Astrocyte (in vitro differentiated cells and primary cell): ENCODE measurements at regions not wholly inside any gene's neighbourhood (a gene's known extent, or its start where the extent isn't known, plus 50 kb on each side); places are given as distances from the start of the nearest gene placed in this dataset.
A peak's percentile ranks its signal among the peaks of the same experiment; 100 is the strongest.

ENCODE experiments used
- DNase-seq: peaks from one replicate; pipeline ENCODE4 v3.0.0-alpha.2; 2010; ENCODE audit warnings: low read depth
- FAIRE-seq: peaks from 2 replicates; lab custom pipeline; 2011; peaks lifted over from hg19 to GRCh38; lab: Jason Lieb, UNC
- H2AFZ ChIP-seq: 2 replicates; pipeline ENCODE4 v1.6.0; 2012; ENCODE audit warnings: low read depth, low read length, inconsistent platforms
- H3K27ac ChIP-seq: 2 replicates; pipeline ENCODE4 v1.5.1; 2011; ENCODE audit warnings: low read depth, low read length, inconsistent platforms
- H3K27me3 ChIP-seq: 2 replicates; pipeline ENCODE4 v1.6.0; 2011; ENCODE audit warnings: low read length, inconsistent platforms; ENCODE audit not compliant: insufficient read depth
- H3K36me3 ChIP-seq: 2 replicates; pipeline ENCODE4 v1.5.1; 2011; ENCODE audit warnings: low read length, inconsistent platforms; ENCODE audit not compliant: insufficient read depth
- H3K4me1 ChIP-seq: 2 replicates; pipeline ENCODE4 v1.5.1; 2011; ENCODE audit warnings: low read length, inconsistent platforms; ENCODE audit not compliant: insufficient read depth
- H3K4me2 ChIP-seq: 2 replicates; pipeline ENCODE4 v1.6.0; 2012; ENCODE audit warnings: low read length, inconsistent platforms
- H3K4me3 ChIP-seq: 2 replicates; pipeline ENCODE4 v1.5.1; 2011; ENCODE audit warnings: low read depth, mild to moderate bottlenecking, low read length, inconsistent platforms; ENCODE audit not compliant: insufficient read depth
- H3K79me2 ChIP-seq: 2 replicates; pipeline ENCODE4 v1.6.0; 2012; ENCODE audit warnings: mild to moderate bottlenecking, low read length, inconsistent platforms; ENCODE audit not compliant: insufficient read depth
- H3K9ac ChIP-seq: 2 replicates; pipeline ENCODE4 v1.6.0; 2012; ENCODE audit warnings: mild to moderate bottlenecking, low read length, inconsistent platforms
- H3K9me3 ChIP-seq: 2 replicates; pipeline ENCODE4 v1.5.1; 2012; ENCODE audit warnings: low read depth, mild to moderate bottlenecking, low read length, inconsistent platforms; ENCODE audit not compliant: insufficient read depth
- H4K20me1 ChIP-seq: 2 replicates; pipeline ENCODE4 v1.6.0; 2012; ENCODE audit warnings: low read length, inconsistent platforms; ENCODE audit not compliant: insufficient read depth
- H3K27ac Mint-ChIP-seq: one replicate; pipeline ENCODE4 v1.8.0; 2021; ENCODE audit warnings: mild to moderate bottlenecking, mixed read lengths; ENCODE audit not compliant: unreplicated experiment
- H3K27me3 Mint-ChIP-seq: one replicate; pipeline ENCODE4 v1.8.0; 2021; ENCODE audit warnings: low read depth, mixed read lengths; ENCODE audit not compliant: unreplicated experiment
- H3K36me3 Mint-ChIP-seq: one replicate; pipeline ENCODE4 v1.8.0; 2021; ENCODE audit warnings: low read depth, mixed read lengths; ENCODE audit not compliant: unreplicated experiment
- H3K4me1 Mint-ChIP-seq: one replicate; pipeline ENCODE4 v1.8.0; 2021; ENCODE audit warnings: low read depth, mixed read lengths; ENCODE audit not compliant: unreplicated experiment
- H3K4me3 Mint-ChIP-seq: one replicate; pipeline ENCODE4 v1.8.0; 2021; ENCODE audit warnings: mild to moderate bottlenecking, moderate library complexity, mixed read lengths; ENCODE audit not compliant: unreplicated experiment
- H3K9me3 Mint-ChIP-seq: one replicate; pipeline ENCODE4 v1.8.0; 2021; ENCODE audit warnings: mild to moderate bottlenecking, mixed read lengths; ENCODE audit not compliant: unreplicated experiment
- CTCF ChIP-seq: IDR thresholded peaks from 2 replicates; pipeline ENCODE4 v1.5.1; 2011; ENCODE audit warnings: low read depth, mild to moderate bottlenecking, inconsistent platforms, low read length, moderate library complexity; ENCODE audit not compliant: insufficient read depth
- EZH2 ChIP-seq: IDR thresholded peaks from 2 replicates; pipeline ENCODE4 v1.6.1; 2012; ENCODE audit warnings: mild to moderate bottlenecking, low read length, inconsistent platforms; ENCODE audit not compliant: insufficient read depth

GRCh38 chr2:111660811-111661210, 223.2 kb downstream of the ANAPC1 start:
- Mint-ChIP-seq H3K4me1 (peaks cover 39% of the 10 kb centered on the region), H3K4me3 (no peak overlapping the region), H3K36me3 (no peaks in the 10 kb centered on the region), H3K27me3 (peaks cover 3% of the 10 kb centered on the region), H3K9me3 (no peaks in the 10 kb centered on the region), H3K27ac (peak overlapping the region; percentile 5)
- no peaks in the 10 kb centered on the region for H3K36me3 ChIP-seq
- no peak overlapping the region for H3K4me3 ChIP-seq
- peaks cover 37% of the 10 kb centered on the region for H3K4me1 ChIP-seq
- H3K27ac ChIP-seq = no peak overlapping the region
- H3K9ac ChIP-seq = no peak overlapping the region
- TF ChIP-seq CTCF (no peak), EZH2 (no peak)
- no peaks in the 10 kb centered on the region for H3K79me2 ChIP-seq
- no peaks in the 10 kb centered on the region for H3K9me3 ChIP-seq
- H2AFZ ChIP-seq = no peak overlapping the region
- no peaks in the 10 kb centered on the region for H4K20me1 ChIP-seq
- no peaks in the 10 kb centered on the region for H3K27me3 ChIP-seq
- no peak overlapping the region for H3K4me2 ChIP-seq
- FAIRE-seq (no peak), DNase-seq (no peak)

DNA sequence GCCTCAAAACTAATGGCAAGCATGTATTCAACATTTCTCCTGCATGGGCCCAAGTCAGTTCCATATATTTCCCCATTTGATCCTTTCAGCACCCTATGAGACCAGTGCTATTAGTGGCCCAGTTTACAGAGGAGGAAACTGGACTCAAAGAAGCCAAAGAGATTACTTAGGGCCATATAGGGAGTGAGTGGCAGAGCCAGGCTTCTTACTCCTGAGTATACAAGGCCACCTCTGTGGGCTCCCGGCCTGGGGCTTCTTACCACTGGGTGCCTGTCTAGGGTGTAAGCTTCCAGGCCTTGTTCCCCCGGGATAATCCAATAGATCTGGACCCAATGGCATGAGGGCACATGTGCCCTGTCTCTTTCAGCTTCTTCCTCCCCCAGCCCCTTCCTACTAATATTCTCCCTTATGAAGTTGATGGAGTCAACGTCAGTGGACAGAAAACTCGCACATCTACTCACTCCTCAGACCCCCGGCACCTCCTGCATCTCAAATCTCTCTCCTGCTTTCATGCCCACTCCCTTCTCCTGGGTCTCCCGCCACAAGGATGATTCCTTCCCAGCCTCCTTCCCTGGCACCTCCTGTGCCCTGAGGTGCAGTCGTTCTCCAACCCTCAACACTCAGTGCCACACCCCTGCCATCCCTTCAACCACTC, 222.6 kb downstream of the ANAPC1 start:
- Mint-ChIP-seq H3K36me3 (no peaks in the 10 kb centered on the region), H3K9me3 (no peaks in the 10 kb centered on the region), H3K4me3 (no peak overlapping the region), H3K4me1 (peaks cover 39% of the 10 kb centered on the region), H3K27me3 (peaks cover 3% of the 10 kb centered on the region), H3K27ac (peak overlapping the region; percentile 75)
- Histone ChIP-seq H3K4me1 (peaks cover 37% of the 10 kb centered on the region), H3K4me3 (no peak overlapping the region), H3K79me2 (no peaks in the 10 kb centered on the region), H3K9ac (no peak overlapping the region), H3K27me3 (no peaks in the 10 kb centered on the region), H3K36me3 (no peaks in the 10 kb centered on the region), H3K27ac (peak overlapping the region; percentile 41), H3K4me2 (peak overlapping the region; percentile 51), H2AFZ (no peak overlapping the region), H3K9me3 (no peaks in the 10 kb centered on the region), H4K20me1 (no peaks in the 10 kb centered on the region)
- DNase-seq = no peak
- no peak for FAIRE-seq
- TF ChIP-seq EZH2 = no peak
- no peak for TF ChIP-seq CTCF

DNA sequence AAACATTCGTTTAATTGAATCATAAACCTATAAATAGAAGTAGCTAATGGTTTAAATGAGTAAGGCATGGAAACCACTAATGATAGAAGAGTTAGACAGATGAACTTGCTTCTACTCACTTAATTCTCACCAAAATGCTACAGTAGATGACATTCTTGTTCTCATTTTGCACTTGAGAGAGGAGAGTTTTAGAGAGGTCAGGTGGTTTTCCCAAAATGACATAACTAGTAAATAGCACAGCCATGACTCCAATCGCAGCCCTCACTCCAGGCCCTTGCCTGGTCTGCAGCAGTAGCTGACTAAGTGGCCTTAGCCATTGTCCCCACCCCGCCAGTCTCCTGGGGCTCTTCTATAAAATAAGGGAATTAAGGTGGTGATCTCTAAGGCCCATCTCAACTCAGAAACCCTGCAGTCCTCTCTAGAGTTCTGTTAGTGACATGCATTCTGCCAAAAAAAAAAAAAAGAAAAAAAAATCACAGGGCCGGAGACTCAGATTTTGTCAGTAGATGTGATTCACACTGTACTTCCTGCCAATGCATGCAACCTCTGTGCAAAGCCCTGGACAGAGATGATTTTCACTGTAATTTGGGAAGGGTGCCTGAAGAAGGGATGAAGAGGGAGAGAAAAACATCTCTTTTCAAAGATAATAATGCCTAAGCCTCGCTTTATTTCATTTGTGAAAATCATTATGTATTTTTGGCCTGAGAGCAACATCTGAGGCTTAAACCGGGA, 221.8 kb downstream of the ANAPC1 start:
- TF ChIP-seq CTCF = no peak
- TF ChIP-seq EZH2 = no peak
- no peaks in the 10 kb centered on the region for H3K79me2 ChIP-seq

More for the DNA sequence above, 221.8 kb downstream of the ANAPC1 start:
- Histone ChIP-seq H3K27ac (peak overlapping the region; percentile 16), H3K27me3 (no peaks in the 10 kb centered on the region), H3K9me3 (no peaks in the 10 kb centered on the region), H3K4me3 (no peak overlapping the region), H3K36me3 (no peaks in the 10 kb centered on the region), H3K9ac (peak overlapping the region; percentile 2), H3K4me1 (peaks cover 37% of the 10 kb centered on the region), H4K20me1 (no peaks in the 10 kb centered on the region), H2AFZ (no peak overlapping the region), H3K4me2 (peak overlapping the region; percentile 51)
- FAIRE-seq = no peak
- DNase-seq = peak; percentile 79
- H3K36me3 Mint-ChIP-seq = no peaks in the 10 kb centered on the region
- no peak overlapping the region for H3K4me3 Mint-ChIP-seq
- peaks cover 39% of the 10 kb centered on the region for H3K4me1 Mint-ChIP-seq
- H3K27me3 Mint-ChIP-seq = peaks cover 1% of the 10 kb centered on the region
- H3K9me3 Mint-ChIP-seq = no peaks in the 10 kb centered on the region
- peak overlapping the region; percentile 35 for H3K27ac Mint-ChIP-seq
